SK-N-SH treated with all-trans-retinoic acid at 6 μM for 48 hours (cell line): ENCODE measurements at regions not wholly inside any gene's neighbourhood (a gene's known extent, or its start where the extent isn't known, plus 50 kb on each side); places are given as distances from the start of the nearest gene placed in this dataset.

Source experiments
- ATAC-seq: fragments of 200-7000 bp; cut with Tn5 transposase; 3 replicates; pipeline ENCODE4 v1.9.1; 2020; ENCODE audit warnings: mild to moderate bottlenecking, moderate library complexity
- ARNTL ChIP-seq: fragments of 450-650 bp; formaldehyde crosslinking; IDR thresholded peaks from 2 replicates; pipeline ENCODE4 v1.5.0; 2020; ENCODE audit warnings: low read depth, mild to moderate bottlenecking, moderate library complexity, borderline replicate concordance
- BACH2 ChIP-seq: fragments of 250-450 bp; sonication (Bioruptor Pico); IDR thresholded peaks from 2 replicates; pipeline ENCODE4 v1.9.0; 2021; ENCODE audit warnings: mild to moderate bottlenecking, borderline replicate concordance
- CREB5 ChIP-seq: fragments of 250-450 bp; sonication (Bioruptor Pico); IDR thresholded peaks from 2 replicates; pipeline ENCODE4 v1.5.1; 2020; ENCODE audit warnings: low read depth, mild to moderate bottlenecking, moderate library complexity
- ESRRG ChIP-seq: fragments of 250-450 bp; sonication (Bioruptor Pico); IDR thresholded peaks from 2 replicates; pipeline ENCODE4 v1.6.1; 2021; ENCODE audit warnings: mild to moderate bottlenecking
- GLIS3 ChIP-seq: fragments of 250-450 bp; sonication (Bioruptor Pico); IDR thresholded peaks from 2 replicates; pipeline ENCODE4 v1.5.0; 2020; ENCODE audit warnings: mild to moderate bottlenecking, moderate library complexity
- ISL1 ChIP-seq: fragments of 250-450 bp; sonication (Bioruptor Pico); IDR thresholded peaks from 2 replicates; pipeline ENCODE4 v2.1.2; 2022; ENCODE audit warnings: mild to moderate bottlenecking, moderate library complexity
- PATZ1 ChIP-seq: fragments of 250-450 bp; sonication (Bioruptor Pico); IDR thresholded peaks from 2 replicates; pipeline ENCODE4 v1.8.0; 2020; ENCODE audit warnings: mild to moderate bottlenecking, moderate library complexity, borderline replicate concordance
- RARB ChIP-seq: fragments of 250-450 bp; sonication (Bioruptor Pico); IDR thresholded peaks from 2 replicates; pipeline ENCODE4 v1.8.0; 2021; ENCODE audit warnings: mild to moderate bottlenecking, moderate library complexity
- SNAI2 ChIP-seq: fragments of 250-450 bp; sonication (Bioruptor Pico); IDR thresholded peaks from 2 replicates; pipeline ENCODE4 v1.5.0; 2020; ENCODE audit warnings: mild to moderate bottlenecking, moderate library complexity
- TCF4 ChIP-seq: fragments of 250-450 bp; sonication (Bioruptor Pico); IDR thresholded peaks from 2 replicates; pipeline ENCODE4 v1.8.0; 2021; ENCODE audit warnings: mild to moderate bottlenecking, moderate library complexity, borderline replicate concordance
- ZC3H10 ChIP-seq: fragments of 250-450 bp; sonication (Bioruptor Pico); IDR thresholded peaks from 2 replicates; pipeline ENCODE4 v1.5.1; 2021; ENCODE audit warnings: mild to moderate bottlenecking, moderate library complexity
- ZFP3 ChIP-seq: fragments of 250-450 bp; sonication (Bioruptor Pico); IDR thresholded peaks from 2 replicates; pipeline ENCODE4 v1.5.0; 2020; ENCODE audit warnings: mild to moderate bottlenecking, moderate library complexity
- ZFP30 ChIP-seq: fragments of 450-650 bp; formaldehyde crosslinking; IDR thresholded peaks from 2 replicates; pipeline ENCODE4 v1.5.0; 2022; ENCODE audit warnings: mild to moderate bottlenecking, moderate library complexity
- ZNF565 ChIP-seq: fragments of 450-650 bp; formaldehyde crosslinking; conservative IDR thresholded peaks from 2 replicates; pipeline ENCODE4 v1.5.0; 2020; ENCODE audit warnings: low read depth, mild to moderate bottlenecking, moderate library complexity
- TF ChIP-seq, protein P1 (sequence below): fragments of 250-450 bp; sonication (Bioruptor Pico); IDR thresholded peaks from 2 replicates; pipeline ENCODE4 v1.5.1; 2021; ENCODE audit warnings: mild to moderate bottlenecking, moderate library complexity
- TF ChIP-seq, protein P2 (sequence below): fragments of 250-450 bp; sonication (Bioruptor Pico); IDR thresholded peaks from 2 replicates; pipeline ENCODE4 v1.5.0; 2020; ENCODE audit warnings: mild to moderate bottlenecking, moderate library complexity
- TF ChIP-seq, protein P3 (sequence below): fragments of 250-450 bp; sonication (Bioruptor Pico); IDR thresholded peaks from 2 replicates; pipeline ENCODE4 v1.8.0; 2021; ENCODE audit warnings: low read depth, mild to moderate bottlenecking, moderate library complexity, borderline replicate concordance

- TF ChIP-seq, protein P1, sequence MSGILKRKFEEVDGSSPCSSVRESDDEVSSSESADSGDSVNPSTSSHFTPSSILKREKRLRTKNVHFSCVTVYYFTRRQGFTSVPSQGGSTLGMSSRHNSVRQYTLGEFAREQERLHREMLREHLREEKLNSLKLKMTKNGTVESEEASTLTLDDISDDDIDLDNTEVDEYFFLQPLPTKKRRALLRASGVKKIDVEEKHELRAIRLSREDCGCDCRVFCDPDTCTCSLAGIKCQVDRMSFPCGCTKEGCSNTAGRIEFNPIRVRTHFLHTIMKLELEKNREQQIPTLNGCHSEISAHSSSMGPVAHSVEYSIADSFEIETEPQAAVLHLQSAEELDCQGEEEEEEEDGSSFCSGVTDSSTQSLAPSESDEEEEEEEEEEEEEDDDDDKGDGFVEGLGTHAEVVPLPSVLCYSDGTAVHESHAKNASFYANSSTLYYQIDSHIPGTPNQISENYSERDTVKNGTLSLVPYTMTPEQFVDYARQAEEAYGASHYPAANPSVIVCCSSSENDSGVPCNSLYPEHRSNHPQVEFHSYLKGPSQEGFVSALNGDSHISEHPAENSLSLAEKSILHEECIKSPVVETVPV (CRISPR knock-in tag) = no peak
- no peak for TF ChIP-seq GLIS3 (CRISPR knock-in tag)
- TF ChIP-seq ZC3H10 (CRISPR knock-in tag) = no peak
- TF ChIP-seq ARNTL (CRISPR knock-in tag) = no peak
- TF ChIP-seq ESRRG = no peak
- no peak for TF ChIP-seq CREB5 (CRISPR knock-in tag)
- no peak for TF ChIP-seq RARB
- TF ChIP-seq BACH2 = no peak
- TF ChIP-seq SNAI2 (CRISPR knock-in tag) = no peak
- TF ChIP-seq ZFP30 (CRISPR knock-in tag) = no peak
- no peak for TF ChIP-seq TCF4
- TF ChIP-seq, protein P2, sequence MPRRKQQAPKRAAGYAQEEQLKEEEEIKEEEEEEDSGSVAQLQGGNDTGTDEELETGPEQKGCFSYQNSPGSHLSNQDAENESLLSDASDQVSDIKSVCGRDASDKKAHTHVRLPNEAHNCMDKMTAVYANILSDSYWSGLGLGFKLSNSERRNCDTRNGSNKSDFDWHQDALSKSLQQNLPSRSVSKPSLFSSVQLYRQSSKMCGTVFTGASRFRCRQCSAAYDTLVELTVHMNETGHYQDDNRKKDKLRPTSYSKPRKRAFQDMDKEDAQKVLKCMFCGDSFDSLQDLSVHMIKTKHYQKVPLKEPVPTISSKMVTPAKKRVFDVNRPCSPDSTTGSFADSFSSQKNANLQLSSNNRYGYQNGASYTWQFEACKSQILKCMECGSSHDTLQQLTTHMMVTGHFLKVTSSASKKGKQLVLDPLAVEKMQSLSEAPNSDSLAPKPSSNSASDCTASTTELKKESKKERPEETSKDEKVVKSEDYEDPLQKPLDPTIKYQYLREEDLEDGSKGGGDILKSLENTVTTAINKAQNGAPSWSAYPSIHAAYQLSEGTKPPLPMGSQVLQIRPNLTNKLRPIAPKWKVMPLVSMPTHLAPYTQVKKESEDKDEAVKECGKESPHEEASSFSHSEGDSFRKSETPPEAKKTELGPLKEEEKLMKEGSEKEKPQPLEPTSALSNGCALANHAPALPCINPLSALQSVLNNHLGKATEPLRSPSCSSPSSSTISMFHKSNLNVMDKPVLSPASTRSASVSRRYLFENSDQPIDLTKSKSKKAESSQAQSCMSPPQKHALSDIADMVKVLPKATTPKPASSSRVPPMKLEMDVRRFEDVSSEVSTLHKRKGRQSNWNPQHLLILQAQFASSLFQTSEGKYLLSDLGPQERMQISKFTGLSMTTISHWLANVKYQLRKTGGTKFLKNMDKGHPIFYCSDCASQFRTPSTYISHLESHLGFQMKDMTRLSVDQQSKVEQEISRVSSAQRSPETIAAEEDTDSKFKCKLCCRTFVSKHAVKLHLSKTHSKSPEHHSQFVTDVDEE (CRISPR knock-in tag) = no peak
- TF ChIP-seq, all 23 proteins: peak for 0
These were observed 302.5 kb upstream of the UGT8 start for GRCh38 chr4:114296126-114296525.

GRCh38 chr4:114302472-114302871 lies 296.1 kb upstream of the UGT8 start:
- TF ChIP-seq, protein P2 (CRISPR knock-in tag) = no peak
- no peak for TF ChIP-seq TCF4
- no peak for TF ChIP-seq ZFP30 (CRISPR knock-in tag)
- TF ChIP-seq, protein P1 (CRISPR knock-in tag) = no peak
- TF ChIP-seq ESRRG = no peak
- peak; percentile 83 for ATAC-seq

More at GRCh38 chr4:114296126-114296525, 302.5 kb upstream of the UGT8 start:
- no peak for ATAC-seq

DNA sequence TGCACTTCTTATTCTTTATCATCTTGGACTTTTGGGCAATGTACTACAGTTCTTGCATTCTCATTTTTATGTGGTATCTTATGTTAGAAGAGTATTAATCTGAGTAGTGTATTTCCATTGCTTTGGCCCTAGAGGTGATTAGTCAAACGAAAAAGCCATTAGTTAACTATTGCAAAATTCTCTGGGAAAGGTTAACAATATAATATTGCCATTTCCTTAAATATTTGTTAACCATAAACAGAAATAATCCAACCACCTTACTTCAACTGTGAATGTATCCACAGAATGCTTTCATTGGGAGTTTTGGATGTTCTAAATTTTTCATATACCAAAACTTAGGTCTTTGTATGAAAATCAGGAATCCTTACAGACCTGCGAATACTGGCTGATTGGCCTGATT lies 294.6 kb upstream of the UGT8 start:
- no peak for ATAC-seq
- TF ChIP-seq ZNF565 (CRISPR knock-in tag) (no peak), ISL1 (CRISPR knock-in tag) (no peak), TCF4 (no peak), ESRRG (no peak), CREB5 (CRISPR knock-in tag) (no peak), ZC3H10 (CRISPR knock-in tag) (no peak), ZFP3 (CRISPR knock-in tag) (no peak), PATZ1 (no peak), ARNTL (CRISPR knock-in tag) (no peak)
- TF ChIP-seq, protein P3, sequence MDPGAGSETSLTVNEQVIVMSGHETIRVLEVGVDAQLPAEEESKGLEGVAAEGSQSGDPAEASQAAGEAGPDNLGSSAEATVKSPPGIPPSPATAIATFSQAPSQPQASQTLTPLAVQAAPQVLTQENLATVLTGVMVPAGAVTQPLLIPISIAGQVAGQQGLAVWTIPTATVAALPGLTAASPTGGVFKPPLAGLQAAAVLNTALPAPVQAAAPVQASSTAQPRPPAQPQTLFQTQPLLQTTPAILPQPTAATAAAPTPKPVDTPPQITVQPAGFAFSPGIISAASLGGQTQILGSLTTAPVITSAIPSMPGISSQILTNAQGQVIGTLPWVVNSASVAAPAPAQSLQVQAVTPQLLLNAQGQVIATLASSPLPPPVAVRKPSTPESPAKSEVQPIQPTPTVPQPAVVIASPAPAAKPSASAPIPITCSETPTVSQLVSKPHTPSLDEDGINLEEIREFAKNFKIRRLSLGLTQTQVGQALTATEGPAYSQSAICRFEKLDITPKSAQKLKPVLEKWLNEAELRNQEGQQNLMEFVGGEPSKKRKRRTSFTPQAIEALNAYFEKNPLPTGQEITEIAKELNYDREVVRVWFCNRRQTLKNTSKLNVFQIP (CRISPR knock-in tag) = no peak
- TF ChIP-seq, protein P2 (CRISPR knock-in tag) = no peak
